Transverse colon (tissue), 4 donors: ENCODE measurements at regions not wholly inside any gene's neighbourhood (a gene's known extent, or its start where the extent isn't known, plus 50 kb on each side); places are given as distances from the start of the nearest gene placed in this dataset.

Source experiments
- DNase-seq: peaks from one replicate; pipeline ENCODE4 v3.0.0-alpha.2; 2019
- H3K27ac ChIP-seq, 4 donors: fragments of 200-600 bp; sonication (generic); 2 replicates each; pipeline ENCODE4 v1.5.1; 2016 to 2018; ENCODE audit warnings: inconsistent platforms in 4 of 4
- H3K27me3 ChIP-seq: fragments of 200-600 bp; sonication (generic); 2 replicates; pipeline ENCODE4 v1.5.1; 2017; ENCODE audit warnings: inconsistent platforms
- H3K36me3 ChIP-seq, 4 donors: fragments of 200-600 bp; sonication (generic); 2 replicates each; pipeline ENCODE4 v1.5.1; 2017 to 2019; ENCODE audit warnings: inconsistent platforms in 4 of 4
- H3K4me1 ChIP-seq, 4 donors: fragments of 200-600 bp; sonication (generic); 2 replicates each; pipeline ENCODE4 v1.5.1; 2017 to 2020; ENCODE audit warnings: inconsistent platforms in 4 of 4
- H3K4me3 ChIP-seq, 4 donors: fragments of 200-600 bp; sonication (generic); 1 replicate in 1 of 4; 2 replicates in 3 of 4; pipeline versions ENCODE4 v1.5.1 to v1.6.1; 2017 to 2019; ENCODE audit warnings: inconsistent platforms in 4 of 4
- H3K9me3 ChIP-seq, 2 donors: fragments of 200-600 bp; sonication (generic); 2 replicates each; pipeline ENCODE4 v1.5.1; 2017 to 2019; ENCODE audit warnings: inconsistent platforms in 2 of 2
- CTCF ChIP-seq, 5 experiments: fragments of 200-600 bp in 3 of 5; fragments of 450-650 bp in 2 of 5; sonication (generic) in 3 of 5; IDR thresholded peaks; 1 replicate in 2 of 5; 2 replicates in 3 of 5; pipeline ENCODE4 v1.5.1; 2016 to 2017; ENCODE audit warnings: antibody characterized with exemption in 5 of 5, inconsistent platforms in 3 of 5, mild to moderate bottlenecking in 2 of 5, moderate library complexity in 1 of 5
- EP300 ChIP-seq: sonication (generic); formaldehyde crosslinking; IDR thresholded peaks from one replicate; pipeline ENCODE4 v1.6.1; 2017; ENCODE audit warnings: antibody characterized with exemption, low read depth
- POLR2A ChIP-seq: fragments of 450-650 bp; IDR thresholded peaks from one replicate; pipeline ENCODE4 v1.6.1; 2016; ENCODE audit warnings: antibody characterized with exemption, mild to moderate bottlenecking, moderate library complexity
- POLR2AphosphoS5 ChIP-seq, 3 donors: sonication (generic); formaldehyde crosslinking; IDR thresholded peaks; one replicate each; pipeline ENCODE4 v1.6.1; 2016; ENCODE audit warnings: antibody characterized with exemption in 3 of 3
- WGBS, 2 donors: methylation state at CpG; one replicate each; pipeline ENCODE4 v1.1.5; 2018; ENCODE audit warnings: low coverage in 1 of 2; 5-methylcytosine and 5-hydroxymethylcytosine counted together
- in situ Hi-C, 4 donors: fragments of 200-750 bp; cut with MboI; loops; one replicate each; pipeline versions ENCODE4 v1.15.0 to v1.15.1; 2017; ENCODE audit warnings: low sequenced_read_pairs in 3 of 4, low pct_ligation_motif_present in 1 of 4, low pct_unique_long_range_greater_than_20kb in 1 of 4
- intact Hi-C: fragments of 100-400 bp; cut with DNase I; formaldehyde crosslinking; loops from one replicate; pipeline ENCODE4 v1.15.1; 2023; ENCODE audit warnings: low total_unique reads

GRCh38 chr11:69362315-69362714 is 68.4 kb downstream of the MYEOV start:
- Histone ChIP-seq H3K36me3 (no peaks in the 10 kb centered on the region), H3K9me3 (peaks cover 5 to 8% of the 10 kb centered on the region in 2 donors), H3K4me3 (no peak overlapping the region), H3K27me3 (no peaks in the 10 kb centered on the region), H3K27ac (no peak overlapping the region), H3K4me1 (no peaks in the 10 kb centered on the region)
- intact Hi-C loops: no loop called here
- in situ Hi-C loops: no loop called here
- TF ChIP-seq POLR2AphosphoS5 (IDR thresholded peaks at IDR 0.05) (no peak), EP300 (no peak), CTCF (IDR thresholded peaks at IDR 0.05) (no peak), POLR2A (no peak)
- WGBS, 2 donors: 69 to 80% methylated on average over 3 of the region's 3 CpGs
- DNase-seq: no peak

GRCh38 chr11:69364921-69365320 is 71.0 kb downstream of the MYEOV start:
- H3K27me3 ChIP-seq: no peaks in the 10 kb centered on the region
- no peak for TF ChIP-seq POLR2AphosphoS5 (IDR thresholded peaks at IDR 0.05)
- TF ChIP-seq EP300: no peak
- no peak for TF ChIP-seq POLR2A
- TF ChIP-seq CTCF (IDR thresholded peaks at IDR 0.05): no peak
- no peak for DNase-seq
- no peaks in the 10 kb centered on the region for H3K4me1 ChIP-seq
- no peak overlapping the region for H3K27ac ChIP-seq
- intact Hi-C loops (no loop called here), in situ Hi-C loops (no loop called here)
- no peak overlapping the region for H3K4me3 ChIP-seq
- 55 to 56% methylated on average over 4 of the region's 4 CpGs for WGBS, 2 donors
- H3K36me3 ChIP-seq: no peaks in the 10 kb centered on the region
- H3K9me3 ChIP-seq: peaks cover 1 to 2% of the 10 kb centered on the region in 2 donors

GRCh38 chr11:69365558-69365957 is 71.6 kb downstream of the MYEOV start:
- DNase-seq: no peak
- Histone ChIP-seq H3K27me3 (no peaks in the 10 kb centered on the region), H3K36me3 (no peaks in the 10 kb centered on the region), H3K27ac (no peak overlapping the region), H3K9me3 (no peaks in the 10 kb centered on the region), H3K4me3 (no peak overlapping the region), H3K4me1 (no peaks in the 10 kb centered on the region)
- no peak for TF ChIP-seq POLR2AphosphoS5 (IDR thresholded peaks at IDR 0.05)
- TF ChIP-seq EP300: no peak
- no peak for TF ChIP-seq POLR2A
- intact Hi-C loops: no loop called here
- WGBS, 2 donors: 70 to 76% methylated on average over 4 of the region's 4 CpGs
- in situ Hi-C loops: no loop called here

- Histone ChIP-seq H3K27me3 (no peaks in the 10 kb centered on the region), H3K9me3 (no peaks in the 10 kb centered on the region), H3K4me3 (no peak overlapping the region), H3K27ac (no peak overlapping the region), H3K36me3 (no peaks in the 10 kb centered on the region), H3K4me1 (no peaks in the 10 kb centered on the region)
- 88 to 93% methylated on average over 3 of the region's 3 CpGs for WGBS, 2 donors
- in situ Hi-C loops: no loop called here
- intact Hi-C loops: no loop called here
- TF ChIP-seq POLR2A (no peak), EP300 (no peak), CTCF (IDR thresholded peaks at IDR 0.05) (no peak), POLR2AphosphoS5 (IDR thresholded peaks at IDR 0.05) (no peak)
- no peak for DNase-seq
Measured at GRCh38 chr11:69366591-69366990, 72.6 kb downstream of the MYEOV start.
